Right lobe of liver (tissue), 4 donors: ENCODE measurements at regions not wholly inside any gene's neighbourhood (a gene's known extent, or its start where the extent isn't known, plus 50 kb on each side); places are given as distances from the start of the nearest gene placed in this dataset.

Source experiments
- CTCF ChIP-seq, 4 donors: fragments of 200-600 bp in 3 of 4; fragments of 450-650 bp in 1 of 4; IDR thresholded peaks; one replicate each; pipeline versions ENCODE4 v1.5.1 to v1.8.0; 2016 to 2022; ENCODE audit warnings: antibody characterized with exemption in 4 of 4, mild to moderate bottlenecking in 2 of 4
- POLR2A ChIP-seq: fragments of 450-650 bp; IDR thresholded peaks from one replicate; pipeline ENCODE4 v1.6.1; 2017; ENCODE audit warnings: antibody characterized with exemption, mild to moderate bottlenecking
- donor health status: DM: no; HTN: no; CAD: no.
- donor health status: DM: no; HTN: no; CAD: no.
- donor health status: DM: no; HTN: yes; CAD: no.

GRCh38 chr4:185991770-185992169 is 77.2 kb upstream of the TLR3 start:
- TF ChIP-seq CTCF (IDR thresholded peaks at IDR 0.05): no peak
- TF ChIP-seq POLR2A: no peak
